Lower leg skin (tissue), 4 donors: ENCODE measurements at regions not wholly inside any gene's neighbourhood (a gene's known extent, or its start where the extent isn't known, plus 50 kb on each side); places are given as distances from the start of the nearest gene placed in this dataset.

Experiments
- DNase-seq, 2 donors: peaks; one replicate each; pipeline ENCODE4 v3.0.0-alpha.2; 2019; ENCODE audit warnings: low spot score in 2 of 2
- H3K4me3 ChIP-seq: fragments of 200-600 bp; sonication (generic); 2 replicates; pipeline ENCODE4 v1.5.1; 2017; ENCODE audit warnings: mild to moderate bottlenecking, low read depth; ENCODE audit not compliant: poor library complexity, severe bottlenecking
- CTCF ChIP-seq, 3 donors: fragments of 450-650 bp; IDR thresholded peaks; one replicate each; pipeline ENCODE4 v1.5.1; 2016; ENCODE audit warnings: antibody characterized with exemption in 3 of 3, mild to moderate bottlenecking in 3 of 3, moderate library complexity in 2 of 3
- POLR2A ChIP-seq, 2 donors: fragments of 450-650 bp; IDR thresholded peaks; one replicate each; pipeline ENCODE4 v1.6.1; 2016 to 2017; ENCODE audit warnings: antibody characterized with exemption in 2 of 2, mild to moderate bottlenecking in 1 of 2, moderate library complexity in 1 of 2
- WGBS, 2 donors: methylation state at CpG; one replicate each; pipeline ENCODE4 v1.1.5; 2018; 5-methylcytosine and 5-hydroxymethylcytosine counted together
- intact Hi-C: fragments of 100-400 bp; cut with DNase I; formaldehyde crosslinking; loops from one replicate; pipeline ENCODE4 v1.15.0; 2023; ENCODE audit warnings: low total_unique reads

GRCh38 chr17:12301551-12301950, 280.9 kb downstream of the MAP2K4 start:
- no peak for DNase-seq
- intact Hi-C loops, result no loop called here
- WGBS, 2 donors, result 57 to 61% methylated on average over 4 of the region's 4 CpGs

GRCh38 chr17:12302711-12303110, 282.0 kb downstream of the MAP2K4 start:
- intact Hi-C loops, result no loop called here
- no peak overlapping the region for H3K4me3 ChIP-seq
- WGBS, 2 donors, result 51 to 65% methylated on average over 3 of the region's 3 CpGs
- TF ChIP-seq CTCF (IDR thresholded peaks at IDR 0.05) (no peak), POLR2A (IDR thresholded peaks at IDR 0.05) (no peak)
- no peak for DNase-seq

More at GRCh38 chr17:12301551-12301950, 280.9 kb downstream of the MAP2K4 start:
- TF ChIP-seq CTCF (IDR thresholded peaks at IDR 0.05) (no peak), POLR2A (IDR thresholded peaks at IDR 0.05) (no peak)
- no peak overlapping the region for H3K4me3 ChIP-seq

DNA sequence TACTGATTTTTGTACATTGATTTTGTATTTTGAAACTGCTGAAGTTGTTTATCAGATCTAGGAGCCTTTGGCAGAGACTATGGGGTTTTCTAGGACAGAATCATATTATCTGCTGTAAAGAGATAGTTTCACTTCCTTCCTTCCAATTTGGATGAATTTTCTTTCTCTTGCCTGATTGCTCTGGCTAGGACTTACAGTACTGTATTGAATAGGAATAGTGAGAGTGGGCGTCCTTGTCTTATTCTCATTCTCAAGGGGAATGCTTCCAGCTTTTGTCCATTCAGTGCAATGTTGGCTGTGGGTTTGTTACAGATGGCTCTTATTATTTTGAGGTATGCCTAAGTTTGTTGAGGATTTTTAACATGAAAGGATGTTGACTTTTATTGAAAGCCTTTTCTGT, 290.1 kb downstream of the MAP2K4 start:
- 61 to 65% methylated on average over 1 of the region's 1 CpG for WGBS, 2 donors

DNA sequence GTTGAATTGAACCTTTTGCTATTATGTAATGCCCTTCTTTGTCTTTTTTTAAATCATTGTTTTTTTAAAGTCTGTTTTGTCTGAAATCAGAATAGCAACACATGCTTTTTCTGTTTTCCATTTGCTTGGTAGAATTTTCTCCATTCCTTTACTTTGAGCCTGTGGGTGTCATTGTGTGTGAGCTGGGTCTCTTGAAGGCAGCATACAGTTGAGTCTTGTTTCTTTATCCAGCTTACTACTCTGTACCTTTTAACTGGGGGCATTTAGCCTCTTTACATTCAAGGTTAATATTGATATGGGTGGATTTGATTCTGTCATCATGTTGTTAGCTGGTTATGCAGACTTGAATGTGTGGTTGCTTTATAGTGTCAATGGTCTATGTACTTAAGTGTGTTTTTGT, 292.0 kb downstream of the MAP2K4 start:
- DNase-seq, result no peak
- no peak overlapping the region for H3K4me3 ChIP-seq
- no peak for TF ChIP-seq CTCF (IDR thresholded peaks at IDR 0.05)
- no peak for TF ChIP-seq POLR2A (IDR thresholded peaks at IDR 0.05)
- intact Hi-C loops, result no loop called here

More for the DNA sequence above, 290.1 kb downstream of the MAP2K4 start:
- no peak for DNase-seq
- TF ChIP-seq CTCF (IDR thresholded peaks at IDR 0.05) (no peak), POLR2A (IDR thresholded peaks at IDR 0.05) (no peak)
- no peak overlapping the region for H3K4me3 ChIP-seq
- intact Hi-C loops, result no loop called here

- WGBS, 2 donors, result 79 to 91% methylated on average over 1 of the region's 1 CpG
- TF ChIP-seq POLR2A (IDR thresholded peaks at IDR 0.05) (no peak), CTCF (IDR thresholded peaks at IDR 0.05) (no peak)
- intact Hi-C loops, result no loop called here
These were observed 293.1 kb downstream of the MAP2K4 start for GRCh38 chr17:12313786-12314185.

DNA sequence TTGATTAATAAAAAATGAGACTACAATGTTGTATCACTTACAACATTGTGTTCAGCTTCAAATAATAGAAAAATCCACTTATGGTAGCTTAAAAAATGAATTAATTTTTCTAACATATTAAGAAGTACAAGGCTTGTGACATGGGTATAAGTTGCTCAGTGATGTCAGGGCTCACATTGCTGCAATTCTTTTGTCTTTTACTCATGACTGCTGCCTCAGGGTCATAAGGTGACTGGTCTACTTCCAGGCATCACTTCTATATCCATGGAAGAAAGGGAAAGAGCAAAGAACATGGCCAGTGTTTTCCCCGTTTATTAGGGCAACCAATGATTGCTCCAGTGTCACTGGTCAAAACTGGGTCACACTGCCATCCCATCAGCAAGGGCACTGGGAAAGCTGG, 295.3 kb downstream of the MAP2K4 start:
- no peak overlapping the region for H3K4me3 ChIP-seq
- 83 to 90% methylated on average over 1 of the region's 1 CpG for WGBS, 2 donors
- intact Hi-C loops, result no loop called here
- TF ChIP-seq POLR2A (IDR thresholded peaks at IDR 0.05) (no peak), CTCF (IDR thresholded peaks at IDR 0.05) (no peak)
- DNase-seq, result no peak

More at GRCh38 chr17:12313786-12314185, 293.1 kb downstream of the MAP2K4 start:
- DNase-seq, result no peak
- no peak overlapping the region for H3K4me3 ChIP-seq
